ENCODE measurements at regions not wholly inside any gene's neighbourhood (a gene's known extent, or its start where the extent isn't known, plus 50 kb on each side); places are given as distances from the start of the nearest gene placed in this dataset.

DNA sequence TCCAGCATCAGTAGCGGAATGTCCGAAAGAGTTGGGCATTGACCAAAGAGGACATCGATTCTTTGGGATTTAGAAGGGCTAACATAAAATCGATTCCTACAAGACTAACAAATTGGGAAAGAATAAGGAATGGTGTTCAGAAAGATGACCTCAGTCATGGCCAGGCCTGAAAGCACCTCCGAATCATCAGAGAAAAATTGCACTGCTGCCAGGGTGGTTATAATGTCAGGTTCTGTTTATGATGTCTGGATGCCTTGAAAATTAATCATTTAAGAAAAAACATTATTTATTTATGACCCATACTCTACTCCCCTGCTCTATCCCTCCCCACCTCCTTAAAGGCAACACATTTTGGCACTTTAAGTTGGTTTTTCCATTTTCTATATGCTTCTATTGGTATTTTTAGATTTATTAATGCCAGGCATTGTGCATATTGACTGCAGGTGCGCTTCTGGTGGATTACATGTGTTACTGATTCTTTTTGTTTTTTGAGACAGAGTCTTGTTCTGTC lies 104.7 kb downstream of the MYCN start:
- intact Hi-C loops (cut with DNase I) = loop anchor here (5.0 kb wide), 1 partner anchor 1267 kb away; no protein-coding TSS in a partner anchor
- no peaks in the 10 kb centered on the region for H3K36me3 ChIP-seq
- no peak overlapping the region for H3K4me3 ChIP-seq
- no peak overlapping the region for H3K27ac ChIP-seq
- TF ChIP-seq, protein P1, sequence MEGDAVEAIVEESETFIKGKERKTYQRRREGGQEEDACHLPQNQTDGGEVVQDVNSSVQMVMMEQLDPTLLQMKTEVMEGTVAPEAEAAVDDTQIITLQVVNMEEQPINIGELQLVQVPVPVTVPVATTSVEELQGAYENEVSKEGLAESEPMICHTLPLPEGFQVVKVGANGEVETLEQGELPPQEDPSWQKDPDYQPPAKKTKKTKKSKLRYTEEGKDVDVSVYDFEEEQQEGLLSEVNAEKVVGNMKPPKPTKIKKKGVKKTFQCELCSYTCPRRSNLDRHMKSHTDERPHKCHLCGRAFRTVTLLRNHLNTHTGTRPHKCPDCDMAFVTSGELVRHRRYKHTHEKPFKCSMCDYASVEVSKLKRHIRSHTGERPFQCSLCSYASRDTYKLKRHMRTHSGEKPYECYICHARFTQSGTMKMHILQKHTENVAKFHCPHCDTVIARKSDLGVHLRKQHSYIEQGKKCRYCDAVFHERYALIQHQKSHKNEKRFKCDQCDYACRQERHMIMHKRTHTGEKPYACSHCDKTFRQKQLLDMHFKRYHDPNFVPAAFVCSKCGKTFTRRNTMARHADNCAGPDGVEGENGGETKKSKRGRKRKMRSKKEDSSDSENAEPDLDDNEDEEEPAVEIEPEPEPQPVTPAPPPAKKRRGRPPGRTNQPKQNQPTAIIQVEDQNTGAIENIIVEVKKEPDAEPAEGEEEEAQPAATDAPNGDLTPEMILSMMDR (IDR thresholded peaks at IDR 0.05) = no peak
- no peak for TF ChIP-seq POLR2A (IDR thresholded peaks at IDR 0.05)
- TF ChIP-seq POLR2AphosphoS5 (IDR thresholded peaks at IDR 0.05; ENCODE audit: insufficient read depth in 1 of 2, low read depth in 1 of 2) = no peak
- no peaks in the 10 kb centered on the region for H3K4me1 ChIP-seq
- DNase-seq (ENCODE audit: extremely low spot score in 2 of 2) = no peak
- no peaks in the 10 kb centered on the region for H3K9me3 ChIP-seq
- no peaks in the 10 kb centered on the region for H3K27me3 ChIP-seq

DNA sequence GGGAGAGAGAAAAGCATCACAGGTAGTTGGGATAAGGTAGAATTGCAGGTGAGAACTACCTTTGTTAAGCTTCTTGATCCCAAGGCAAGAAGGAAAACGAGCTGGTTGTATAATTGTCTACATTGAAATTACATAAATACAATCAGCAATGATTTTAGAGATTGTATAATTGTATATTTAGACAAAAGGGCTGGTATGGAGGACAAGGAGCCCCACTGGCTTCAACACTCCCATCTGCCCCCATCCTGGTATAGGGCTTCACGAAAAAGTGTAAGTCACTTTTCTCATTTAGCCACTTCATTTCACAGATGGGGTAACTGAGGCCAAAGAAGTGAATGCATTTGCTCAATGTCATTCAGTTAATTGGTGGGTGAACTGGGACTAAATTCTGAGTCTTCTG lies 103.3 kb downstream of the MYCN start:
- no peak overlapping the region for H3K27ac ChIP-seq
- H3K27me3 ChIP-seq = no peaks in the 10 kb centered on the region
- no peaks in the 10 kb centered on the region for H3K4me1 ChIP-seq
- DNase-seq (ENCODE audit: extremely low spot score in 2 of 2) = no peak
- intact Hi-C loops (cut with DNase I) = loop anchor here (5.0 kb wide), 1 partner anchor 1269 kb away; no protein-coding TSS in a partner anchor
- TF ChIP-seq POLR2A (IDR thresholded peaks at IDR 0.05) = no peak
- TF ChIP-seq, protein P1 (IDR thresholded peaks at IDR 0.05) = no peak
- TF ChIP-seq POLR2AphosphoS5 (IDR thresholded peaks at IDR 0.05; ENCODE audit: insufficient read depth in 1 of 2, low read depth in 1 of 2) = no peak
- no peaks in the 10 kb centered on the region for H3K36me3 ChIP-seq
- H3K4me3 ChIP-seq = no peak overlapping the region
- H3K9me3 ChIP-seq = no peaks in the 10 kb centered on the region

DNA sequence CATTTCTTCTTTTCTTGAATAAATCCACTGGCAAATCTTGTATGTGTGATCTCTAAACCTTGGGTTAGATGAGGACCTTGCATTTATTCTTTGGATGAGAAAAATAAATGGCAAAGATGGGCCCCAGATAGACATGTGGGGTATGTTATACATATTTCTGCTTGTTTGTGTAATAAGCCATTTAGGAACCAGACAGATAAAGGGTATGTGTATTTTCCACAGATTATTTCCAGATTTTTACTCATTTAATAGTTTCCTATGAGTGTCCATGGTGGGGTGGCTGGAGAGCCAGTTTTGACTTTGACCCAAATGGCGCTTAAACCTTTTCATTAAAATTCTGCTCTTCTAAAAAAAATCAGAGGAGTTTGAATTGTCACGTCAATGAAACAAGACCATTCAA lies 102.8 kb downstream of the MYCN start:
- intact Hi-C loops (cut with DNase I) = loop anchor here (5.0 kb wide), 1 partner anchor 1269 kb away; no protein-coding TSS in a partner anchor
- no peaks in the 10 kb centered on the region for H3K9me3 ChIP-seq
- H3K27me3 ChIP-seq = no peaks in the 10 kb centered on the region
- no peaks in the 10 kb centered on the region for H3K36me3 ChIP-seq
- H3K4me3 ChIP-seq = no peak overlapping the region
- no peak overlapping the region for H3K27ac ChIP-seq
- H3K4me1 ChIP-seq = no peaks in the 10 kb centered on the region
- TF ChIP-seq, protein P1 (IDR thresholded peaks at IDR 0.05) = no peak
- TF ChIP-seq POLR2AphosphoS5 (IDR thresholded peaks at IDR 0.05; ENCODE audit: insufficient read depth in 1 of 2, low read depth in 1 of 2) (no peak), POLR2A (IDR thresholded peaks at IDR 0.05) (no peak)
- DNase-seq (ENCODE audit: extremely low spot score in 2 of 2) = no peak

DNA sequence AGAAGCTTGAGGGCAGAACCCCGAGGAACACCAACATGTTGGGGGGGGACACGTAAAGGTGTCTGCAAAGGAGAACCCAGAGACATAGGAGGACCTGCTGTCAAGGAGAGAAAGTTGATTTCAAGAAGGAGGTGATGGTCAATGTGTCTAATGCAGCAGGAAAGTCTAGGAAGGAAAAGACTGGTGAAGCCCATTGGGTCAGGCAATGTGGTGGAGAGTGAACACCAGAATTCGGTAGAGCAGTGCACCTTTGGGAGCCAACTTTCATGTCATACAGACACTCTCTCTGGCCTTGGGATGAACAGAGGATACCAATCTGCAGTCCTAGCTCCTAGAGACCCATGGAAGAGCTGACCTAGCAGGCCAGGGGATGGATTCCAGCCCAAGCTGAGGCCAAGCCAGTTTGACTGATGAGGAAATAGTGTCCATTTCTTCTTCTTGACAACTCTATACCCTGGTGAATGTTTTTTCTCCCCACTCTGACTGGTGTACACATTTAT lies 101.9 kb downstream of the MYCN start:
- no peaks in the 10 kb centered on the region for H3K4me1 ChIP-seq
- TF ChIP-seq, protein P1 (IDR thresholded peaks at IDR 0.05) = no peak
- TF ChIP-seq POLR2A (IDR thresholded peaks at IDR 0.05) = no peak
- no peak for TF ChIP-seq POLR2AphosphoS5 (IDR thresholded peaks at IDR 0.05; ENCODE audit: insufficient read depth in 1 of 2, low read depth in 1 of 2)
- intact Hi-C loops (cut with DNase I) = loop anchor here (5.0 kb wide), 1 partner anchor 1270 kb away; no protein-coding TSS in a partner anchor
- no peak overlapping the region for H3K4me3 ChIP-seq
- no peaks in the 10 kb centered on the region for H3K36me3 ChIP-seq
- no peak overlapping the region for H3K27ac ChIP-seq
- no peaks in the 10 kb centered on the region for H3K27me3 ChIP-seq
- DNase-seq (ENCODE audit: extremely low spot score in 2 of 2) = no peak
- no peaks in the 10 kb centered on the region for H3K9me3 ChIP-seq

DNA sequence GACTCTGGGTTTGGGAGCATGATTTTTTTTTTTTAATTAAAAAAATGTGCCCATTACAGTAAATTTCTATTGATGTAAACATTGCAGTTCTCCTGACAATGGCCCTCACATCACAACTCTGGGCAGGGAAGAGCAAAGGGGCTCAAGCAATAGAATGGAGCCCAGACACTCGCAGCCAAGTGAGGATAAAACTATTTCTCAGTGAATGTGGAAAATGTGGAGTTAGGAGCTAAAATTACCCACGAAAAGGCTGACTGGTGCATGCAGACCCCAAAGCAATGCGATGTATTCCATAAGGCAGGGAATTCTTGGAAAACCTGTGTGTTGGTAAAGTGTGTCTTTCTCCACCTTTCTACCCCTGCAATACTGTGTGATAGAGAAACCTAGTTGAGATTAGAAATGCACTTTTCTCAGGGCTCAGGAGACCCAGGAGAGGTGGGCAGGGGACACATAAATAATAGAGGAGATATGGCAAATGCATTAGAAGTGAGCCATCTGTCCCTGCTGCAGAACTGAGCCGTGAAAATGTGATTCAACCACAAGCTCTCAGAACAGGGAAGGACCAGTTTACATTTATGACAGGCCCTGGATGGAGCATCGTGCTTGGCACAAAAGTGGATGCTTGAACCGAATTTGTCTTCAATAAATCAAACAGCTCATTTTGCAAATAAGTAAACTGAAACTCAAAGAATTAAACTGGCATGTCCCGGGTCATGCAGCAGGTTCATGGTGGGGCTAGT lies 100.1 kb downstream of the MYCN start:
- intact Hi-C loops (cut with DNase I) = loop anchor here (5.0 kb wide), 1 partner anchor 1272 kb away; no protein-coding TSS in a partner anchor
- TF ChIP-seq, protein P1 (IDR thresholded peaks at IDR 0.05) = no peak
- no peak for TF ChIP-seq POLR2AphosphoS5 (IDR thresholded peaks at IDR 0.05; ENCODE audit: insufficient read depth in 1 of 2, low read depth in 1 of 2)
- TF ChIP-seq POLR2A (IDR thresholded peaks at IDR 0.05) = no peak
- no peaks in the 10 kb centered on the region for H3K27me3 ChIP-seq
- no peaks in the 10 kb centered on the region for H3K9me3 ChIP-seq
- H3K4me1 ChIP-seq = no peaks in the 10 kb centered on the region
- H3K36me3 ChIP-seq = no peaks in the 10 kb centered on the region
- H3K27ac ChIP-seq = no peak overlapping the region
- no peak overlapping the region for H3K4me3 ChIP-seq
- no peak for DNase-seq (ENCODE audit: extremely low spot score in 2 of 2)
